GM21360 (cell line): ENCODE measurements at regions not wholly inside any gene's neighbourhood (a gene's known extent, or its start where the extent isn't known, plus 50 kb on each side); places are given as distances from the start of the nearest gene placed in this dataset.
"Not testable (repeated sequence)": the region's sequence is repeated elsewhere in the genome, so short reads cannot be mapped to it uniquely, and the experiment has no call there.

Experiments used
- ATAC-seq: cut with Tn5 transposase; IDR thresholded peaks from one replicate; pipeline ENCODE4 v1.9.1; 2021; ENCODE audit warnings: mild to moderate bottlenecking, moderate library complexity; ENCODE audit not compliant: unreplicated experiment

DNA sequence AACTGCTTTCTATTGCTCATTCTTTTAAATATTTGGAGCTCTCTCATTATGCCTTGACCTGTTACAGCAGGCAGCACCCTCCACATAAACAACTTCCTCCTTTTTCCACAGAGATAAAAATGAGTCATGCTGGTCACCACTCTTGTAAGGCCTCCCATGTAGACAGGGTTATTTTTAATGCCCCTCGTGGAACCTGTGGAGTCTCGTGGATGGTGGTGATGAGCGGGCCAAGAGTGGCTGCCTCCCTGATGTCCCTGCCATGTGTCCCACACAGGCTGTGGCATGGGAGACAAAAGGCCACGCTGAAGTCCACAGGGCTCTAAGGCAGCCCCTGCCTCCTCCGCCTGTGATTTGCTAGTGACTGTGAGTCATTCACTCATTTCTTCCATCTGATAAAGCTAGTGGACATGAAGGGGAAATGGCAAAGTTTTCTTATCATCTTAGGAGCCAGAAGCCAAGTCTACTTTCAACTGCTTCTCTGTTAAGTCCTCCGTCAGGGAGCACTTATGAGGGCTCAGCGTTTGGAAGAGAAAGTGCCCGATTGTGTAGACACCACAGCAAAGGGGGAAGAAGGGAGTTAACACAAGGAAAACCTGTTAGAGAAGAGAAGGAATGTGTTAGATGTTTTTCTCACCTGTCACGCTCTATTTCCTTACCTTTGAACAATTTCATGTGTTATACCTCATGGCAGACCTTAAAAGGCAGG lies 121.6 kb upstream of the FAT1 start:
- ATAC-seq, result no peak

GRCh38 chr4:186846426-186846825 lies 122.8 kb upstream of the FAT1 start:
- no peak for ATAC-seq

DNA sequence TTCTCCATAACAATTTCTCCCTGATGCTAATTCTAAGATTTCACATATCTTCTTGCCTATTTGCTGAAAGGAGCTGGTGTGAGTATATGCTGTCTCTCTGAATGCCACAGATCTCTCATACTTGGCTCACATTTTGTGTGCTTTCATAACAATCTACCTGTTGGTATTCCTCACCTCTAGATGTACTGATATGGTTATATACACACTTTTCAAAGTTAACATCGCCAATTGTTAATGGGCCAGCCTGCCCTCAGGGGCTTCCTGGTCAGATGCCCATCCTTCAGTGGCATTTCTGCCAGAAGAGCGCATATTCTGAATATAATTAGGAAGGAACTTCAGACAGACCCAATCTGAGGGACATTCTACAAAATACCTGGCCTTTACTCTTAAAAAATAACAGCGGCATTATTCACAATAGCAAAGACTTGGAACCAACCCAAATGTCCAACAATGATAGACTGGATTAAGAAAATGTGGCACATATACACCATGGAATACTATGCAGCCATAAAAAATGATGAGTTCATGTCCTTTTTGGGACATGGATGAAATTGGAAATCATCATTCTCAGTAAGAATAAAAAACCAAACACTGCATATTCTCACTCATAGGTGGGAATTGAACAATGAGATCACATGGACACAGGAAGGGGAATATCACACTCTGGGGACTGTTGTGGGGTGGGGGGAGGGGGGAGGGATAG lies 123.9 kb upstream of the FAT1 start:
- ATAC-seq, result not testable (repeated sequence)

GRCh38 chr4:186848437-186848836 lies 124.8 kb upstream of the FAT1 start:
- no peak for ATAC-seq

- ATAC-seq, result no peak
Observed at GRCh38 chr4:186851291-186852072, 127.8 kb upstream of the FAT1 start.

DNA sequence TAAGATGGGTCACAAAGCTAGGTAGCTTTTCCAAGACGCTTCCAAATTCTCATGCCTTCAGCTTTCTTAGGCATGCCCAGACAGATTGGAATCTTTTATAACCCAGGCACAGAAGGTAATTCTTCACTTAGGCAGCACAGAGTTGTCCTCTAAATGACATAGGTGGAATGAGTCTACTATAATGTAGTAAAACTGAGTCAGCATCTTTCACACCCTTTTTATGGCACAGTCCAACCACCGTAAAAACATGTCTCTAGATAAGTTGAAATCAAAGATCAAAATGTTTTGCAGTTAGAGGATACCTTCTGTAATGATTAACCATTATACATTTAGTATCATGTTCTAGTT lies 128.4 kb upstream of the FAT1 start:
- ATAC-seq, result no peak

GRCh38 chr4:186852964-186853391 lies 129.3 kb upstream of the FAT1 start:
- ATAC-seq, result no peak

GRCh38 chr4:186854256-186854655 lies 130.6 kb upstream of the FAT1 start:
- ATAC-seq, result no peak

DNA sequence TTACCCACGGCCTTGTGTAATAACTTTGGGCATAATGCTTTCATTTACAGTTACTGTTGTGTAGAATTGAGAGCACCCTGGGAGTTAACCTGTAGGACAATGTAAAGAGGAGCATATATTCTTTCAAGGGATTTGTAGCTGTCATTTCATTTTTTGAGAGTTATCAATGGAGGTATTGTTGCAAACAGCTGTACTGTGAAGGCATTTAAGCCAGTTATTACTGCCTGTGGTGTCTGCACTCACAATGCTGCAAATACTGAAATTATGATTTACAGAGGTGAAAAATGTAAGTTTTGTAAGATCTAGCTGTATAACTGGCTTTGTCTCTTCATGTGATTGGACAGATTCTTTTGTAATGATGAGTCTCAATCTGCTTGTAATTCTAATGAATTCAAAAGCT lies 131.5 kb upstream of the FAT1 start:
- no peak for ATAC-seq

- no peak for ATAC-seq
Observed at GRCh38 chr4:186857793-186858192, 134.1 kb upstream of the FAT1 start.

- no peak for ATAC-seq
Observed at GRCh38 chr4:186858355-186858754, 134.7 kb upstream of the FAT1 start.

- no peak for ATAC-seq
Observed at GRCh38 chr4:186859420-186859819, 135.8 kb upstream of the FAT1 start.

DNA sequence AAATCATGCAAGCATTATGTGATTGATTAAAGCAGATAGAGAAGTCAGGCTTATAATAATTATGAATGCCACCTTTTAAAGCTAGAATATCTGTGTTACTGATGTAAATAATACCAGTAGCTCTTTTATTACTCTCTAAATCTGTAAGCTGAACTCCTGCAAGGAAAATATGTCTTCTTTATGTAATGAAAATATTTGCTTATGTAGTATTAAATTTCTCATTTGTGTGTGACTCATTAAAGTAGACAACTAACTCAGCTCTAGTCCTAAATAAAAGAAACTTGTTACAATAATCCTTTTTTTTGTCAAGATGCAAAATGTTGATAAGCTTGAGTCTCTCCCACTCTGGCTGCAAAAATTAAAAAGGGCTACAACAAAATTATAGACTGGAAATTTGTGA lies 137.7 kb upstream of the FAT1 start:
- ATAC-seq, result no peak

GRCh38 chr4:186871856-186872255 lies 148.2 kb upstream of the FAT1 start:
- ATAC-seq, result no peak

DNA sequence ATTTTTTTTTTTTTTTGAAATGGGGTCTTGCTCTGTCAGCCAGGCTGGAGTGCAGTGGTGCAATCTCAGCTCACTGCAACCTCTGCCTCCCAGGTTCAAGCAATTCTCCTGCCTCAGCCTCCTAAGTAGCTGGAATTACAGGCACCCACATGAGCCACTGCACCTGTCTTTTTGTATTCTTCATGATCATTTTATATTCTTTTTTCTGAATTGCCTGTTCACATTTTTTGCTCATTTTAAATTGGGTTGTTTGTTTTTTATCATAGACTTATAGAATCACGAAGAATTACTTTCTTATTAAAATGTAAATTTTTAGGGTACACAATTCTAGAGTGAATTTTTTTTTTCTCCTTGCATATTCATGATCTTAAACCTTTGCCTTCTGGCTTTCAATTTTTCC lies 149.4 kb upstream of the FAT1 start:
- not testable (repeated sequence) for ATAC-seq

GRCh38 chr4:186875476-186875875 lies 151.8 kb upstream of the FAT1 start:
- no peak for ATAC-seq

DNA sequence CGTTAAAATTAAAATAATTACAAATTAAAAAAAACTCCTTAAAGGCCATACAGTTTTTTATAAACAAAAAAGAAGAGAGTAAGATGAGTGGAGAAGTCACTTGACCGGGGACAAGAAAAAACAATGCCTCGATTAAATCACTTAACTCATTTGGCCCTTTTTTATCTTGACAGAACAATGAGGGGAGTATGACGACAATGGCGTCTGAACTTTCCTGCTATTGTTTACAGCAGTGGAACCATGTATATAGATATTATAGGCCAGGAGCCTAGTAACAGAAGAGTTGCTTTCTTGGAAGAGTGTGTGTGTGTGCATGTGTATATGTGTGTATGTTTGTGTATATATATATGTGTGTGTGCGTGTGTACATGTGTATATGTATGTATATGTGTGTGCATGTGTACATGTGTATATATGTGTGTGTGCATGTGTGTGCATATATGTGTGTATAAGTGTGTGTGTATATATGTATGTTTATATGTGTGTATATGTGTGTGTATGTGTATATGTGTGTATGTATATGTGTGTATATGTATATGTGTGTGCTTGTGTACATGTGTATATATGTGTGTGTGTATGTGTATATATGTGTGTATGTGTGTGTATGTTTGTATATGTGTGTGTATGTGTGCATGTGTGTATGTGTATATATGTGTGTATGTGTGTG lies 153.4 kb upstream of the FAT1 start:
- no peak for ATAC-seq

DNA sequence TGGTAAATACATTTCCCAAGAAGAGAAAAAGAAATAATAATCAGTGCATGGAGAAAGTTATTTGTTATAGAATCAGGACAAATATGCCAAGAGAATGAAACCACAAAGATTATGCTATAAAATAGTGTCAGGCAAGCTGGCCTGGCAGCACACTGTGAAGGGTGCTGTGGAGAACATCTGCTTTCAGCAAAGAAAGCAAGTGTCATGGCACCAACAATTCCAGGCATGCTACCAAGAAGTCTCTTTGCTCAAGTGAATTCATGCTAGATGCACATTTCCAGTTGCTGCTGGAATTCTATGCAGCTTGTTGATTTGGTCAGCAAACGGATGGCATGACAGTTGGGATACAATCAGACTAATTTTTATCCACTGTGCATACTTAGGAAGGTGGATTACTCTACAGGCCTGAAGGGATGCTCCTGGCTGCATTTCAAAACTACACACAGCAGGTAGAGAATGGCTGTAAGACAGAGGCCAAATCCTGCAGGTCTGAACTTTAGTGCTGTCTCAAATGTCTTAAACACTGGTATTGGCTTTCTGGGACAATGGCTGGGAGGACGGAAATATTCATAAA lies 154.6 kb upstream of the FAT1 start:
- no peak for ATAC-seq

GRCh38 chr4:186881521-186882220 lies 158.0 kb upstream of the FAT1 start:
- no peak for ATAC-seq

- no peak for ATAC-seq
Observed at GRCh38 chr4:186882293-186882692, 158.6 kb upstream of the FAT1 start.
